IPS DF 6.9 (cell line): ENCODE measurements at regions not wholly inside any gene's neighbourhood (a gene's known extent, or its start where the extent isn't known, plus 50 kb on each side); places are given as distances from the start of the nearest gene placed in this dataset.

Experiments
- DNase-seq: peaks from one replicate; pipeline ENCODE4 v3.0.0-alpha.2; 2013; ENCODE audit warnings: low read depth, low spot score
- H3K27ac ChIP-seq: one replicate; pipeline ENCODE4 v1.5.1; 2013; ENCODE audit warnings: low read length, control low read depth
- H3K27me3 ChIP-seq: 2 replicates; pipeline ENCODE4 v1.6.1; 2013; ENCODE audit warnings: mild to moderate bottlenecking, low read length; ENCODE audit not compliant: control insufficient read depth, insufficient read depth
- H3K36me3 ChIP-seq: 2 replicates; pipeline ENCODE4 v1.6.1; 2013; ENCODE audit warnings: low read length; ENCODE audit not compliant: control insufficient read depth, insufficient read depth
- H3K4me1 ChIP-seq: 2 replicates; pipeline ENCODE4 v1.6.1; 2013; ENCODE audit warnings: low read length; ENCODE audit not compliant: control insufficient read depth, insufficient read depth
- H3K4me3 ChIP-seq: 2 replicates; pipeline ENCODE4 v1.5.1; 2013; ENCODE audit warnings: mild to moderate bottlenecking, low read length
- H3K9me3 ChIP-seq: 2 replicates; pipeline ENCODE4 v1.6.1; 2013; ENCODE audit warnings: low read length, inconsistent platforms; ENCODE audit not compliant: control insufficient read depth, insufficient read depth
- WGBS: extraction: QIAGEN DNeasy Blood & Tissue Kit; methylation state at CpG from one replicate; pipeline ENCODE4 v1.1.7; 2013; ENCODE audit warnings: mixed read lengths, missing lambda C conversion rate; ENCODE audit not compliant: insufficient read length, insufficient coverage; 5-methylcytosine and 5-hydroxymethylcytosine counted together

DNA sequence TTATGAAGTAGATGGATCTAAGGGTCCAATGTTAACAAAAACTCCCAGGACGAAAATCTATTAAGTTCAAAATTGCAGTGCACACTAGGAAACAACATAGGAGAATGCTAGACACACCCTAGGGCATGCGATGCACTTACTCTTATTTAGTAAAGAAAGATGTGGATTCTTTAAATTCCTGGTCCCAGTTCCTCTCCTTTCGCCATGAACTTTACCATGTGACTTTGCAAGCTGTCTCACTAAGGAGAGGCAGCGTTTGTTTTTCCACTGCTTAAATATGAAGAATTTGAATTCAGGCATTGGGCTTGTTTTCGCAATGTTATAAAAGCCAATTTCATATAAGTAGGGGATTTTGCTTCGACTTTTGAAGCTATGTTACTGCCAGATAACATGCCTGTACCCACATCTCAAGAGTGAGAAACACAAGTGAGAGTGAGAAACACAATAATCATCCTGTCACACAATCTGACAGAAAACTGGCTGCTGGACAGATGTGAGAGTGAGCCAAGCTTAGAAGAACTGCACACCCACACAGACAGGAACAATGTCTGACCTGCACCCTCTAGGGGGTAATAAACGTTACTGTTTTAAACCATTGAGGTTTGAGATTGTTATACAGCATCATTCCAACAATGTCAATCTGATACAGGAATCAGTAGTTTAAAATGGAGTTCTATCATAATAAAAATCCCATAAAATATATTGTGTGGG lies 1308.4 kb downstream of the SLITRK5 start:
- Histone ChIP-seq H3K27ac (no peak overlapping the region), H3K4me3 (no peak overlapping the region), H3K4me1 (no peaks in the 10 kb centered on the region), H3K27me3 (no peaks in the 10 kb centered on the region), H3K9me3 (no peaks in the 10 kb centered on the region), H3K36me3 (no peaks in the 10 kb centered on the region)
- no CpG with 5 or more reads among the region's 7 CpGs for WGBS
- DNase-seq: no peak

DNA sequence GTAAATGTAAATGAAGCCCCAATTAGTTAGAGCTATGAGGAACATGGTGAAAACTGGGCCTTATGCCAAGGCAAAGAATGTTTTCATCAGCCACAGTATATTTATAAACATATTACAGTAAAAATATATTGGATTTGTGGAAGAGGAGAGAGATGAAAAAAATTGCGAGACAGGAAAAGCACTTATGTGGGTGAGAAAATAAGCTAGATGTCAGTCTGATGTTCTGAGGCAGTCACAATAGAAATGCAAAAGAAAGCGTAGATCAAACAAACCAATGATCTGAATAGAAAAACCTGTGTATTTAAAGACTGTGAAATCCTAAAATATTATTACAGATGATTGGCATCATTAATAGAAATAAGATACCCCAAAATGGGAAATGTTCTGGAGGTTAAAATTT lies 1332.5 kb downstream of the SLITRK5 start:
- Histone ChIP-seq H3K27ac (no peak overlapping the region), H3K4me1 (no peaks in the 10 kb centered on the region), H3K9me3 (no peaks in the 10 kb centered on the region), H3K36me3 (no peaks in the 10 kb centered on the region), H3K4me3 (no peak overlapping the region), H3K27me3 (no peaks in the 10 kb centered on the region)
- WGBS: 100% methylated on average over 1 of the region's 2 CpGs
- DNase-seq: no peak

- Histone ChIP-seq H3K4me3 (no peak overlapping the region), H3K4me1 (no peaks in the 10 kb centered on the region), H3K9me3 (no peaks in the 10 kb centered on the region), H3K27me3 (no peaks in the 10 kb centered on the region), H3K27ac (no peak overlapping the region), H3K36me3 (no peaks in the 10 kb centered on the region)
- no peak for DNase-seq
- no CpG with 5 or more reads among the region's 2 CpGs for WGBS
These were observed 1340.4 kb downstream of the SLITRK5 start for GRCh38 chr13:89011615-89012014.

DNA sequence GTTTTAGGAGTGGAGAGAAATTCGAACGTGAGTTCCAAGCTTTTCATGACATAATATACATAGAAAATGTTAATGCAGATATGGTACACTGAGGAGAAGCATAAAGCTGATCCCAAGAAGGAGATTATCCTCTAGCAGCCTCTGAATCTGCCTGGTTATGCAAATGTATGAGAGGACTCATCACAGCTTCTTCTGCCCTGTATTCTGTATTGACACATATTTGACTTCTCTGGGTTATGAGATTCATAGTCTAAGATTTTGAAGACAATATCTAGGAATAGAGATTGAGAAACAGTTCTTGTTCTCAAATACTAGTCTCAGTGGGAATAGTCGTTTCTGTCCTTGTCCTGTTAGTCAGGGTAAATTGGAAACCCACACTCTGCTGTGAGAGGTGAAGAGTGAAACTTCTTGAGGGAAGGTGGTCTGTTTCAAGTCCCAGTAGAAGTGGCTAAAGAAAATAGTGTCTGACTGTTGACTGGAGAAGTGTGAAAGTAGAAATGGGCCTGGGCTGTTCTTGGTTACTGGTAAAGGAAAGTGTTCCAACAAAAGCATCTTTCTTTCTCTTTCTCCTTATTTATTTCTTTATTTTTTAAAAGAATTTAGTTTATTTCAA lies 1356.6 kb downstream of the SLITRK5 start:
- Histone ChIP-seq H3K27ac (no peak overlapping the region), H3K27me3 (no peaks in the 10 kb centered on the region), H3K4me3 (no peak overlapping the region), H3K36me3 (no peaks in the 10 kb centered on the region), H3K4me1 (no peaks in the 10 kb centered on the region), H3K9me3 (no peaks in the 10 kb centered on the region)
- DNase-seq: no peak
- no CpG with 5 or more reads among the region's 3 CpGs for WGBS

DNA sequence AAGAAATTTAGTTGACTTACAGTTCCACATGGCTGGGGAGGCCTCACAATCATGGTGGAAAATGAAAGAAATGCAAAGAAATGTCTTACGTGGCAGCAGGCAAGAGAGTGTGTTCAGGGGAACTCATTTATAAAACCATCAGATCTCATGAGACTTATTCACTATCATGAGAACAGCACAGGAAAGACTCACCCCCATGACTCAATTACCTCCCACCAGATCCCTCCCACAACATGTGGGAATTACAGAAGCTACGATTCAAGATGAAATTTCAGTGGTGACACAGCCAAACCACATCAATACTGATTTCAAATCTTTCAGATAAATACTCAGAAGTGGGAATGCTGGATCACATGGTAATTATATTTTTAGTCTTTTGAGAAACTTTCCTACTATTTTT lies 1357.9 kb downstream of the SLITRK5 start:
- no peaks in the 10 kb centered on the region for H3K4me1 ChIP-seq
- H3K4me3 ChIP-seq: no peak overlapping the region
- no peaks in the 10 kb centered on the region for H3K27me3 ChIP-seq
- no peak overlapping the region for H3K27ac ChIP-seq
- no peaks in the 10 kb centered on the region for H3K36me3 ChIP-seq
- DNase-seq: no peak
- no CpG with 5 or more reads among the region's 2 CpGs for WGBS
- no peaks in the 10 kb centered on the region for H3K9me3 ChIP-seq

GRCh38 chr13:89034015-89034414 lies 1362.8 kb downstream of the SLITRK5 start:
- Histone ChIP-seq H3K27ac (no peak overlapping the region), H3K4me1 (no peaks in the 10 kb centered on the region), H3K36me3 (no peaks in the 10 kb centered on the region), H3K4me3 (no peak overlapping the region), H3K9me3 (no peaks in the 10 kb centered on the region; the same call in 1 of the 2 replicates), H3K27me3 (no peaks in the 10 kb centered on the region)
- WGBS: no CpG with 5 or more reads among the region's 1 CpG
- no peak for DNase-seq

- H3K4me3 ChIP-seq: no peak overlapping the region
- 100% methylated on average over 1 of the region's 3 CpGs for WGBS
- no peaks in the 10 kb centered on the region for H3K27me3 ChIP-seq
- no peak overlapping the region for H3K27ac ChIP-seq
- no peak for DNase-seq
- H3K4me1 ChIP-seq: no peaks in the 10 kb centered on the region; the same call in 1 of the 2 replicates
- no peaks in the 10 kb centered on the region for H3K36me3 ChIP-seq
- H3K9me3 ChIP-seq: no peaks in the 10 kb centered on the region
These were observed 1381.5 kb downstream of the SLITRK5 start for GRCh38 chr13:89052699-89053098.

DNA sequence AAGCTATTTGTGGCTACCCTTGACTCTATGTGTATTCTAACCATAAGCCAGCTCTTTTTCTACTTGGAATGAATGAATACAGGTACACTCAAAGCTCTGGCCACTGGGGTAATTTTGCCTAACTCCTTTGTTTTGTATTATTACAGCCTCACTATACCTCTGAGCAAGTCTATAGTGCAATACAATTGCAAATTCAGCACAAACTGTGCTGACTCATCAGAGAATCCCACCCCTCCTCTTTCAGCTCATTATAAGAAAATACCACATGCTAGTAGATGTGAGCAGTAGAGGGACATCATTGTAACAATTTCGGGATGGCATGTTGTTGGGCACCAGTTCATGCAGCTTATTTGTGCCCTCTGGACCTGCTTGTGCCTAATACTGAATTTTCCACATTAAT lies 1382.2 kb downstream of the SLITRK5 start:
- DNase-seq: no peak
- Histone ChIP-seq H3K4me1 (no peaks in the 10 kb centered on the region; the same call in 1 of the 2 replicates), H3K9me3 (no peaks in the 10 kb centered on the region), H3K36me3 (no peaks in the 10 kb centered on the region), H3K27ac (no peak overlapping the region), H3K4me3 (no peak overlapping the region), H3K27me3 (no peaks in the 10 kb centered on the region)
- WGBS: no CpG with 5 or more reads among the region's 1 CpG

GRCh38 chr13:89057274-89057673 lies 1386.1 kb downstream of the SLITRK5 start:
- H3K27ac ChIP-seq: no peak overlapping the region
- no peaks in the 10 kb centered on the region; the same call in 1 of the 2 replicates for H3K4me1 ChIP-seq
- no peaks in the 10 kb centered on the region for H3K27me3 ChIP-seq
- no peak for DNase-seq
- H3K36me3 ChIP-seq: no peaks in the 10 kb centered on the region
- no peaks in the 10 kb centered on the region for H3K9me3 ChIP-seq
- H3K4me3 ChIP-seq: no peak overlapping the region

DNA sequence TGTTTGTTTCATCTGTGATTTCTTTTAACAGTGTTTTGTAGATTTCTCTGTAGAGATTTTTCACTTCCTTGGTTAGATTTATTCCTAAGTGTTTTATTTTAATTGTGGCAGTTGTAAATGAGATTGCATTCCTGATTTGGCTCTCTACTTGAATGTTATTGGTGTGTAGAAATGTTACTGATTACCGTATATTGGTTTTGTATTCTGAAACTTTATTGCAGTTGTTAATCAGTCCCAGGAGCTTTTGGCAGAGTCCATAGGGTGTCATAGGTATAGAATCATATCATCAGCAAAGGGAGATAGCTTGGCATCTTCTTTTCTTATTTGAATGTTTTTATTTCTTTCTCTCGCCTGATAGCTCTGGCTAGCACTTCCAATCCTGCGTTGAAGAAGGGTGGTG lies 1386.7 kb downstream of the SLITRK5 start:
- Histone ChIP-seq H3K4me1 (no peaks in the 10 kb centered on the region; the same call in 1 of the 2 replicates), H3K4me3 (no peak overlapping the region), H3K27me3 (no peaks in the 10 kb centered on the region), H3K27ac (no peak overlapping the region), H3K9me3 (no peaks in the 10 kb centered on the region), H3K36me3 (no peaks in the 10 kb centered on the region)
- DNase-seq: no peak
- no CpG with 5 or more reads among the region's 3 CpGs for WGBS

DNA sequence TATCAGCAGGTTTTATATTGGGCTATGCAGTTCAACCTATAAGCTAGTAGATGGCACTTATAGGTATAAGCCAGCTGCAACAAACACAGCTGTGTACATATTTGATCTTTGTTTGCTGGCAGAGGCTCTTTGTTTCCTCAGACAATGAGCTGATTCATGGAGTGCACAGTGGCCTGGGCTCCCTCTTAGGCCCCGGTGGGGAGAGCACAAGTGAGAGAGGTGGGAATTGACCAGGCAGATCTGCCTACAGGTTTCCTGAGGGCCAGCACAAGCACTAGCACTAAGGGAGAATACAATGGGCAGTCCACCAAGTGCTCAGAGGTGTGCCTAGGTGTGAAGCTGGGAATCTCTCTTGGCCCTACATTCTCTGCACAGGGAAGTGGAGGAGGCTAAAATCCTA lies 1390.7 kb downstream of the SLITRK5 start:
- DNase-seq: no peak
- Histone ChIP-seq H3K36me3 (no peaks in the 10 kb centered on the region), H3K4me3 (no peak overlapping the region), H3K27ac (no peak overlapping the region), H3K9me3 (no peaks in the 10 kb centered on the region), H3K27me3 (no peaks in the 10 kb centered on the region), H3K4me1 (no peaks in the 10 kb centered on the region)
- WGBS: no CpG with 5 or more reads among the region's 1 CpG
